ENCODE measurements at regions not wholly inside any gene's neighbourhood (a gene's known extent, or its start where the extent isn't known, plus 50 kb on each side); places are given as distances from the start of the nearest gene placed in this dataset.

GRCh38 chr16:8137606-8138005, 452.7 kb downstream of the TMEM114 start:
- no peak for TF ChIP-seq CTCF (IDR thresholded peaks at IDR 0.05)
- no peak for TF ChIP-seq POLR2A (IDR thresholded peaks at IDR 0.05)

All from vagina (tissue), 2 donors.